Germinal center (tissue), 1 donor: ENCODE measurements at regions not wholly inside any gene's neighbourhood (a gene's known extent, or its start where the extent isn't known, plus 50 kb on each side); places are given as distances from the start of the nearest gene placed in this dataset.
"Not testable (repeated sequence)": the region's sequence is repeated elsewhere in the genome, so short reads cannot be mapped to it uniquely, and the experiment has no call there.

ENCODE experiments used
- DNase-seq: peaks from one replicate; pipeline ENCODE4 v3.0.0; 2012; ENCODE audit warnings: mixed read lengths, low spot score

DNA sequence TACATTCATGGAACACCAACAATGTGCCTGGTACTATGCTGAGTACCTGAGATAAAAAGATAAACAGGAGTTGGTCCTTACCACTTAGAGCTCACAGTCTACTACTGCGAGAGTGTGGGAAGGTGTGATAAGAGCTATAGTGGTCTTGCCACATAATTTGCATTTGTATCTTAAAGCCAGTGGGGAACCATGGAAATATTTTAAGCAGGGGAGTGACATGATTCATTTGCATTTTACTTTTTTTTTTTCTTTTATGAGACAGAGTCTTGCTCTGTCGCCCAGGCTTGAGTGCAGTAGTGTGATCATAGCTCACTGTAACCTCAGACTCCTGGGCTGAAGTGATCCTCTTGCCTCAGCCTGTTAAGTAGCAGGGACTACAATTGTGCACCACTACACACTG is 53.6 kb downstream of the SRGAP2 start:
- not testable (repeated sequence) for DNase-seq

DNA sequence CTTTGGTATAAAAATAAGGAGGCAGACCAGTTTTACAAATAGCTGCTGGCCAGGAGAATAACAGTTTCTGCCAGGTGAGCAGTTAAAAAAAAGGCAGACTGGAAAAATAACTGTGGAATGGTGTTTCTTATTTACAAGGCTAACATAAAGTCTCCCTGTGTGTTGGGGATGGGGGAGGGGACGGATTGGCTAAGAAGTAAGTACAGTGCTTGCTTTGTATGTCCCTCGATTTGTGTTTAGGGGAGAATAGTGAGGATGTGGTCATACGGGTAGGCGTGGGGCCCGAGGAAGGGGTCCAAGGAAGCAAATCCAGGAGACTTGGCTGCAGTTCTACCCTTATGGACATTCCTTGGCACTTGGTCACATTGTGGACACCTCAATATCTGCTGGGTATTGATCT is 58.1 kb downstream of the SRGAP2 start:
- DNase-seq, result not testable (repeated sequence)

DNA sequence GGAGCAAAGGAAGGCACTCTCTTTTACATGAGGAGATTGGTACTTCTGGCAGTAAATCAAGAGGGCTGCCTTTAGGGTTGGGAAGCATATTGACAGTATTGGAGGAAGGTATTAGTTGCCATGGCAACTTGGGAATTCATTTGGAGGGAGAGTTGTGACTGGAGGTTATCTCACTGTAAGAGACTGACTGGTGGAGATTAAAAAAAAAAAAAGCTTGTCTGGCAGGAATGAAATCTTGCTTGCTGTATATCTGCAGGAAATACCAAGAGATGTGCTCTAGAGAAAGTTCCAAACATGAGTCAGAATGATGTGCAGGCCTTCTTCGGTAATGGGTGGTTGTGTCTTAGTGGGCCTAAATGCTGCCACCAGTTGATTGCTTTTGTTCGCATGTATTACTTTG is 59.1 kb downstream of the SRGAP2 start:
- not testable (repeated sequence) for DNase-seq

DNA sequence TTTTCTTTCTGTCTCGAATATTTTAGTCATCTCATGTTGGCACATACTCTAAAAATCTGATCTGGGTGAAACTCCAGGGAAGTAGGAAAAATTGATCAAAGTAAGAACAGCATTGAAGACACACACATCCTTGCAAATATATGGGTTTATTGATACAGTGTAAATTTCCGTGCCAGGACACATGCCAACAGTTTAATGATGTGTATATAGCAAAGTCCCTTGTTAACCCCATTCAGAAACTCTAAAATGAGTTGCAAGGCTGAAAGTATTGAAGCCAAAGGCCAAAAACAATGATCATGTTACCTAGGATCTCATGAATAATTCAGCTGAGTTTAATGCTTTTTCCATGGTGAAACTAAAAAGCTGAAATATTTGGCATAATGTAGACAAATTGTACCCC is 61.6 kb downstream of the SRGAP2 start:
- DNase-seq, result not testable (repeated sequence)

DNA sequence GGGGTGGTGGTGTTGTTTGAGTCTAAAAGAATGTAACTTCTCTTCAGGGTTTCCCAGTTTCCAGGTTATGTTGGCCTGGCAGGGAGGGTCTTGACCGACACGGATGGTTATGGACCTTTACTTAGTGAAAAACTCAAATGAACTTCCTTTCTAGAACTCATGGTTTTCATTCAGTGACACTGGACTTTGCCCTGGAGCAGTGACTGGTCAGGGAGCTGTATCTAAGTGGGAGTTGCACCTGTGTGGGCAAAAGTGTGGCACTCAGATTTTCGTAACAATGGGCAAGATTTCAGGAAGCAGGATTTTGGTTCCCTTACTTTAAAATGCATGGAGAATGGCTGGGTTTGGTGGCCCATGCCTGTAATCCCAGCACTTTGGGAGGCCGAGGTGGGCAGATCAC is 67.8 kb downstream of the SRGAP2 start:
- not testable (repeated sequence) for DNase-seq

DNA sequence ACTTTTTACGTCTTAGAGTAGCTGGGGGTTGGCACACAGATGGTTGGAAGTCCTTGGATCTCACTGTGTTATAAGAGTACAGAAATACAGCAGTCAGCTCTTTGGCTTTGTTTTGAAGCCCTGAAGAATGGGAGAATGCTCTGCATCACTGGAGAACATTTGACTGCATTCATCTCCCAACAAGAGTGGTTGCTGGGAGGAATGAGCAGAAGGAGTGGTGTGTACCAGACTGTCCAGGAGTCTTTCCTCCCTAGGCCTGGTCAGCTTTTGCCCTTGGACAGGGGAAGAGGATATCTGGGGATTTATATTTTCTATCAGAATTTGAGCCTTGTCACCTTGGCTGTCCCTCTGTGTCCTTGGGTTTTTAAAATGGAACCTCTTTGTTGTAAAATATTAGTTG is 69.8 kb downstream of the SRGAP2 start:
- not testable (repeated sequence) for DNase-seq

DNA sequence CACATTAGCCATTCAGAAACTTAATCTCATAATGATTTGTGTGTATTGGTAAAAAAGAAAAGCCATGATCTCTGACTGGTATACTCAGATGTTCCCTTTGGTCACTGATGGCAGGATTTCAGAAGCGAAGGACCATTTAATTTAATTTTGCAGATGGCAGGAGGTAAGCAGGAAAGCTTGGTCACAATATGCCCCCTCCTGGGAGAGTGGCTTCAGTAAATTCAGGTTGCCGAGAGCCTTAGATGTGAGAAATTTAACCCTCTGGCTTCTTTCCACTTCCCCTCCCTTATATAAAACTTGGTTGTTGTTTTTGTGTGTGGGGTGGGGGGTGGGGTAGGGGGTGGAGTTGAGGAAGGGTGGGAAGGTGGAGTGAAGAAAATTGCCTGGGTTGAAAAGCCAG is 72.8 kb downstream of the SRGAP2 start:
- DNase-seq, result not testable (repeated sequence)

DNA sequence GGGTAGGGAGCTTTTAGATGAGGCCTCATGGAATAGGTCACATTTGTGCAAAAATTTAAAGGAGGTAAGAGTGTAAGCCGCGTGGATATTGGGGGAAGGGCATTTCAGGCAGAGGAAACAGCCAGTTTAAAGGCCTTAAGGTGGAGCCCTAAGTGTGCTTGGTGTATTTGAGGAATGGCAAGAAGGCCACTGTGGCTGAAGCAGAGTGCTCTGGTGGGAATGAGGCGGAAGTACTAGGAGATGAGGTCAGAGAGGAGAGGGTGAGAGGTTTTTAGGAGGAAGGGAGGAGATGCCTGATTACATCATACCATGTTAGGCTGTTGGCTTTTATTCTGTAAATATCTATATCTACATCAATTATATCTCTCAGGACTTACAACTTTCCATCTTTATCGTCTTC is 75.3 kb downstream of the SRGAP2 start:
- DNase-seq, result not testable (repeated sequence)

DNA sequence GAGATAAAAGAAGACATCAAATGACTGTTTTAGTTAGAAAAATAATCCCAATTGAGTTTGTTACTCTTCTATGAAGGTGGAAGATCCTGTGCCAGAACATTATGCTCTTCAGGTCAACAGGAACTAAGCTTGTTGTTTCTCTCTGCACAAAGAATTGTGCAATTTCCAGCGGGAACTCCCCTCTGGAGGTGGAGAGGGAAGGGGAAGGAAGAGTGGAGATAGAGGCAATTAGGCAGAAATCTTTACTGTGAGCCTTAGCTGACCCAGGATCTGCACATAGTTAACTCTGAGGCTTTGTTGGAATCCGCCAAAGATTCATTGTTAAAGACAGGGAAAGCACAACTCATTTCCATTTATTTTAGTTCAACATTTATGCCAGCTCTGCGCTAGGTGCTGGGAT is 77.3 kb downstream of the SRGAP2 start:
- not testable (repeated sequence) for DNase-seq

DNA sequence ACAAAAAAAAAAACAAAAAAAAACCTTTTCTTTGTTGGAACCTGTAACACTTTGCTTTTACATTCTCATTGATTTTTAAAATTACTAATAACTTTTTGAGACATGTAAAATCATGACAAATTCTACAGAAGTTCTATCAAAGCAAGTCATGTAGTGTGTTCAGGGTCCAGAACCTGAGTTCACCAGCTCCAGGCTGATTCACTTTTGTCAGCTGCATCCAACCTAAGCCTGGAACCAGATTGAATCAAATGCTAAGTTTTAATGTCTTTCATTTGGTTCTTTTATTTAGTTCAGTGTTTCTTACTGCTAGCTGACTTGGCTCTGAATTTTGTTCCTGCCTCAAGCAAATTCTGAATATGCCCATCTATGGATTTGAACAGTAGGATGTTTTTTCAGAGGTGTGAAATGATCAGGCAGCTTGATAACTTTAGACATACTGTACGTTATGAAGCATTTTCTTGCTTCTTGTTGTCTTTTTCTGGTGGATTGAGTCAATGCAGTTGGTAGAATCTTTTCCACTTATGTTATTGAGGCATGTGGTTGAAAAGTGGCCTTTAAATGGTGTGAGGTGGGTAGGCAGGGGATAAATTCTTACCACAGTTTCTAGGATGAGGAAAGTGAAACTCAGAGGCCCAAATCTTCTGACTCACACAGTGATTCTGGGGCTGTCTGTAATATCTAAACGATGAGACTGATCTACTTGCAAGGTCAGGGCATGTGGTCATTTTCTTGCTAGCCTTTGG is 78.7 kb downstream of the SRGAP2 start:
- not testable (repeated sequence) for DNase-seq

DNA sequence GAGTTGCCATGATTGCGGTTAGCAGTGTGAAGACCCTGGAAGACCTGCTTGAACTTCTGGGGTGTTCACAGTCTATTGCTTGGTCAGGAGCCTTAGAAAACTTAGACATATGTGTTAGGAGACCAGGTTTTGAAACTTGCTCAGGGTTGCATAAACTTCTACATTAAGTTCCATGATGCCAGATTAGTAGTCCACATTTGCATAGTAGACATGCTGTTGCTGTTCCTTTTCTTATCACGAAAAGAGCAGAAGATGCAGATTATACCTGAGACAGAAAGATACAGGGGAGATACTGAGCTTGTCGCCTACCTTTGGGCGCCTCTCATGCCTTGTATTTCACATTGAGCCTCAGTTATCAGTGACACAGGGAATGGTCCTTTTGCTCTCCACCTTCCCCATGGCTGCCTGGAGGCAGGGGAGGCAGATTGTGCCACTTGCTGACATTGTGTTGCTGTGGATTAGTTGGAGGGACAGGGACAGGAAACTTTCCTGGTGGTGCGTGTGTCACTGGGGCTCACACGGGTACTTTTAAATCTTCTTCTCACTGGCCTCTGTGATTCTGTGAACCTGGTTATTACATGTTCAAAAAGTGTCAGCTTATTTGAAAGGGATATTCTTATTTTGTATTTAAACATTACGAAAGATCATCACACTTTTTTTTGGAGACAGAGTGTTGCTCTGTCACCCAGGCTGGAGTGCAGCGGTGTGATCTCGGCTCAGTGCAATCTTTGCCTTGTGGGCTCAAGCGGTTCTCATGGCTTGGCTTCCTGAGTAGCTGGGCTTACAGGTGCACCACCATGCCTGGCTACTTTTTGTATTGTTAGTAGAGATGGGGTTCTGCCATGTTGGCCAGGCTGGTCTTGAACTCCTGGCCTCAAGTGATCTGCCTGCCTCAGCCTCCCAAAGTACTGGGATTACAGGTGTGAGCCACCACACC is 82.0 kb downstream of the SRGAP2 start:
- not testable (repeated sequence) for DNase-seq

DNA sequence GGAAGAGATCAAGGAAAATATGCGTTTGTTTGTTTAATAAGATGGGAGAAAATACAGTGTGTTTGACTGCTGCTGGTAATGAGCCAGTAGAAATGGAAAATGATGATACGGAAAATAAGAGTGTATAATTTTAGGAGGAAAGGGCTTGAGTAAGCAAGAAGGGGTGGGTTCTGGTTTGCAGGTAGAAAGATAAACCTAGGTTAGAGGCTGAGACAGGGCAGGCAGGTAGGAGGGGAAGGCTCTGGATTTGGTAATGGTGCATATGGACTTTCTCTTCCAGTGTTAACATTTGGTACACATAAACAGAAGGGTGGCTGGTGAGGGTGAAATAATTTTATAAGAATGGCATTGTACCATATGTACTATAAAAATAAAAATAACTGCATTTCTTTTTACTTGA is 84.4 kb downstream of the SRGAP2 start:
- DNase-seq, result not testable (repeated sequence)

DNA sequence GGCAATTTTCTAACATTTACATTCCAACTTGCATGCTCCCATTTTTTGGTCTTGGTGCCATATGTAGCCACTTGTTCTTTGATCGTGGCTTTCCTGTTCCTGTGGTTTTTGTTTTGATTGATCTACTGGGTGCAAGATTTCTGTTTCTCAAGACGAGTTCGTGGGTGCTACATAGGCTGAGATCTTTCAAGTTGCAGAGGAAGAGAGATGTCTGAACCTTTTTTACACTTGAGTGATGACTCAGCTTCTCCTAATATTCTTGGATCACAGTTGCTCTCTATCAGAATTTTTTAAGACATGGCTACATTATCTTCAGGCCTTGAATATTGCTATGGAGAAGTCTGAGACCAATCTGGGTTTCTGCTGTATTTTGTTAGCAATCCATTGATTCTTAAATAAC is 85.1 kb downstream of the SRGAP2 start:
- DNase-seq, result not testable (repeated sequence)

DNA sequence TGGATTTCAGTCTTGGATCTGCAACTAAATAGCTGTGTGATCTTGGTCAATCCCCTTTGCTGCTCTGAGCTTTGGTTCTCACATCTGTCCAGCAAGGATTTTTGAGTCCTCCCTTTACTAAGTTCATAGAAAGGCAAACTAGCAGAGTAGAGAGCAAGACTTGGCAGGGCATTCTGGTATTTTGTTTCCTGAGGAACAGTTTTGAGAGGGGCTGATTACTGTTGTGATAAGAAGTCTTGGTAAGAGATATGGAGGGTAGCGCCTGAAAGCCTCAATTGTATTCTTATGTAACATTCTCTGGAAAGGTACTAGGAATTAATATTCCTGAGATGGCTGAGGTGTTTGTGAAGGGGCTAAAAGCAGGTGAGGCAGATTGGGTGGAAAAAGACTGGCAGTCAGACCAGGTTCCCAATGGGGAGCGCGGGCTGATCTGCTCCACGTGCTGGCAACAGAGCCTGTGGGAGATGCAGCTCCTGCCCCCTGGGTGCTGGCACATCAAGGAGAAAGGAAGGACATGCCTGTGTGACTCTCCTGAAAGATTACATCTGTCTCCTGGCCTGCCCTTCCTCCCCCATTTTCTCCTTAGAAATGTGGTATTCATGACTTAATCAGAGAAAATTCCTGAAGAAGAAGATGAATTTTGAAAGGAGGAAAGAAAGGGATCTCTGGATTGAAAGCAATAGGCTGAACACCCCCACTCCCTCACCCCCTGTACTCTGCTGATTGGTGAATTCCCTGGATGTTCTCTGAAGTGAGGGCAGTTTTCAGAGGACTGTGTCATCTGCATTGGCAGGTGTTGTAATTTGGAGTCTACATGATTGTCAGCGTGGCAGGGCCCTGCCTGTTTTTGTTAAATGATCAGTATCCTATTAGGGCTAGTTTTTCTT is 94.0 kb downstream of the SRGAP2 start:
- DNase-seq, result not testable (repeated sequence)

DNA sequence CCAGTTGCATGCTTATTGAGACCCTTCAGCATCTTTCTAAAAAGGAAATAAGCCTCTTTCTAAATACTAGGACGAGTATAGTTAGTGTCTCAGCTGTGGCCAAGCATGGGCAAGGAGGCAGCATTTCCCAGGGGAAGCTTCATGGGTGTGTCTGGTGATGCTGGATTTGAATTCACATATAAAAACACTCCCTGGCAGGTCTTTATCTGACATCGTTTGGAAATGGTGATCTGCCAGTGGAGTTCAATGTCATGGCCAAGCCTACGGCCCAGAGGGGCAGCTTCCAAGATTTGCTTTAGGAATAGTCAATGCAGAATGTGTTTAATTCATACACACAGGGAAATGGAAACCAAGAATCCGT is 94.7 kb downstream of the SRGAP2 start:
- not testable (repeated sequence) for DNase-seq

DNA sequence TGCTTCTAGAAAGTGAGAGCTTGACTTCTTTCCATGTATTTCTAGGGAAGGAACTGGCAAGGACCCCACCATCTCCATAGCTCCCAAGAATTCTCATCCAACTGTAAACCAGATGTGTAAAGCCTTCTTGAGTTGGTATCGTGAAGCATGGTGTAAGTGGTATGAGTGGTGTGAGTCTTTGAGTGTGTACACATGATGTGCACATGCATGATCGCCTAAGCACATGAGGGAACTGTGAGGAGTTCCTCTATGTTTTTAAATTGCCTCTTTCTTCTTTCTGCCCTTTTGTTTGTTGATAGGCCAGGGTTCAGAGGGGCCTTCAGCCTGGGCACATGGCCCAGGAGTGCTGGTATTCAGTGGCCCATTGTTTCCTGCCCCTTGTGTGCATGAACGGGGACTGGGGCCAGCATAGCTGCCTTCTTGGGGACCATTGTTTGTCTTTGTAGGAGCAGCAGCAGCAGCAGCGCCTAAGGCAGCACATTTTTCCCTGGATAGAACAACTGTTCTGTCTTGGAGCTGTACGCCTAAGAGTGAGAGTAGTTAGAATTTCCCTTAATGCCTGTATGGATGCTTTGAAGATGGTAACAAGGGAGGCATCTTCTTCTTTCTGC is 95.9 kb downstream of the SRGAP2 start:
- not testable (repeated sequence) for DNase-seq

DNA sequence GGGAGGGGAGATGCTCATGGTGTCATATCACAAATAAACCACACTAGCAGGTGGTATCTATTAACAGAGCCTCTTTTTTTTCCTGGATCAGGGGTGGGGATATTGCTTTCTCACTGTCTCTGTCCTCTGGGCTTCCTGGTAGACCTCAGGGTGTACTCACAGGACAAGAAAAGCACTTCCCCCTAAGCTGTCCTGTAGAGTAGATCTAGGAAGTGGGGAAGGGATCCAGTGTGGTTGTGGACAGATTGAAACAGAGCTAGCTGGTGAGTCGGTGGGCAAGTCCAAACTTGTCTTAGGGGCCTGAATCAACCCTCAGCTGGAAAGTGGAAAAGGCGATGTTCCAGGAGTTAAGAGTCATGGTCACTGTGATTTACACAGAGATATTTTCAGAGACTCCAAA is 96.6 kb downstream of the SRGAP2 start:
- not testable (repeated sequence) for DNase-seq

DNA sequence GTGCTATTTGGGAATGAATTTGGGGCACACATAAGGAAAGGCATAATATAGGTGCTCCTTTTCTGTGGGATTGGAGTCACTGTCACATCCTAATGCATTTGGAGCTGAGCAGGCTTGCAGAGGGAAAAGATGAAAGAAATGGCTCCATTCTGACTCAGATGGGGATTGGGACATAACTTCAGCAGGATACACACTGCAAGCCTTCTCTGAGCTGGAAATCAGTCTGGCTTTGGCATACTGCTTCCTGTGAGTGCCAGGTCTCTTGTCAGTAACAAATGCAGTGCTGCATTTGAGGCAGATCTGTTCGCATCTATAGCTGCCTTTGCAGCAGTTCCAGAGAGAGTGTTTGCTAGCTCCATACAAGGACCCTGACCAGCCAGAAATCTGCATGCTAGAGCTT is 98.7 kb downstream of the SRGAP2 start:
- DNase-seq, result not testable (repeated sequence)

DNA sequence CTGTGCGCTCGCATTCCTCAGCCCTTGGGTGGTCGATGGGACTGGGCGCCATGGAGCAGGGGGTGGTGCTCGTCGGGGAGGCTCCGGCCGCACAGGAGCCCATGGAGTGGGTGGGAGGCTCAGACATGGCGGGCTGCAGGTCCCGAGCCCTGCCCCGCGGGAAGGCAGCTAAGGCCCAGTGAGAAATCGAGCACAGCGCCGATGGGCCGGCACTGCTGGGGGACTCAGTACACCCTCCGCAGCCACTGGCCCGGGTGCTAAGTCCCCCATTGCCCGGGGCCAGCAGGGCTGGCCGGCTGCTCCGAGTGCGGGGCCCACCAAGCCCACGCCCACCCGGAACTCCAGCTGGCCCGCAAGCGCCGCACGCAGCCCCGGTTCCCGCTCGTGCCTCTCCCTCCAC is 104.1 kb downstream of the SRGAP2 start:
- DNase-seq, result not testable (repeated sequence)

DNA sequence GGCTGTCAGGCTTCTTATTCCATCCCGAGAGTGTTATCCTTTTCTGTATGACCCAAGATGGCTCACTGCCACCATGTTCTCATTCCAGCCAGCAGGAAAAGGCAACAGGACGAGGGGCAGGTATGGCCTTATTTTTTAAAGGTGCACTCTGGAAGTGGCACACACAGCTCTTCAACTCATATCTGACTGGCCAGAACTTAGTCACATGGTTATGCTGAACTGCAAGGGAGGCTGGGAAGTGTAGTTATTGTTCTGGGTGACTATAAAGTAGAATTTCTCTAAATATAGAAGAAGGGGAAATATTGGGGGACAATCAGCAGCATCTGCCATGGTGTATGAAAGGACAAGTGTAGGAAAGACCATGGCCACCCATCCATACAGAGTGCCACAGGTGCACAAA is 107.6 kb downstream of the SRGAP2 start:
- DNase-seq, result not testable (repeated sequence)

DNA sequence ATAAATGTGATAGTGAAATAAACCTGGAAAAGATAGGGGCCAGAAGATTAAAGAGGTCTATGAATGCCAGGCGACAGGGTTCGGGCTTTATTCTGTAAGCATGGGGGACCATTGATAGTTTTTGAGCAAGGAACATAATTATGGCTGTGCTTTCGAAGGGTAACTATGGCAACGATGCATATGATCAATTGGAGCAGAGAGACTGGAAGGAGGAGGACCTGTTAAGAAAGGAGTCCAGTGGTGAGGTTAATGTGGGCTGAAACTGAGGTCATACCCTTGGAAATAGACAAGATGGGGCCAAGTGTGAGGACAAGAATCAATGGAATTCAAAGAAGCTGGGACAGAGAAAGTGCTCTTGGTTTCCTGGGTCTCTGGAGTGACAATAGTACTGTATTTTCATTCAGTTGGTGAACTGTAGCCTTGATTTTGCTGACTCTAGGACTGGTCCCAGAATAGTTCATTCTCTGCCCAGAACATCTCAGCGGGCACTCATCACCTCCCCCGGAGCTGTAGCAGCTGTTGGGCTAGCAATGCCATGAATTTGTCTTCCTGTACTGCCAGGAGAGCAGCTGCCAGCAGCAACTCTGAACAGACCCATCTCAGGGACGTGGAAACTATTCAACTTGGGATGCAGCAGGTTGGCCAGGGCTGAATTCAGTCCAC is 108.4 kb downstream of the SRGAP2 start:
- not testable (repeated sequence) for DNase-seq
